HG03060 (cell line): ENCODE measurements at regions not wholly inside any gene's neighbourhood (a gene's known extent, or its start where the extent isn't known, plus 50 kb on each side); places are given as distances from the start of the nearest gene placed in this dataset.
"Not testable (repeated sequence)": the region's sequence is repeated elsewhere in the genome, so short reads cannot be mapped to it uniquely, and the experiment has no call there.

ENCODE experiments used
- ATAC-seq: cut with Tn5 transposase; IDR thresholded peaks from one replicate; pipeline ENCODE4 v1.9.1; 2021; ENCODE audit warnings: low read depth, moderate number of reproducible peaks; ENCODE audit not compliant: unreplicated experiment

- ATAC-seq: not testable (repeated sequence)
Measured at GRCh38 chr1:166685891-166686290, 153.4 kb upstream of the POGK start.

- not testable (repeated sequence) for ATAC-seq
Measured at GRCh38 chr1:166690596-166690995, 148.7 kb upstream of the POGK start.

- no peak for ATAC-seq
Measured at GRCh38 chr1:166691476-166691875, 147.8 kb upstream of the POGK start.

DNA sequence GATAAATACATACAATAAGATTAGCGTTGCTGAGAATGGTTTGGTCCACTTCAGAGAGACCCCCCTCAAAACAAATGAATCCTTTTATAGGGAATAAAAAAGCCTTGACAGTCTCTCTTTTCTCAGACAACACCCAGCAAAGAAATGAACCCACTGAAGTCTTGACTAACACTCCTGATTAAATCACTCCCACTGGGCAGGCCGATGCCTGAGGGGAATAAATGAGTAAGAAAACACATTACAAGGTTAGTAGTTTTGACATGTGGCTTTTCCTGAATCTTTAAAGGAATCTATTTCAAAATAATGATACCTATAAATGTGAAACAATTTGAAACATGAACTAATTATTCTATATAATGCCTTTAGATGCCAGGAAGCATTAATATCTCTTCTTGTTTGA, 146.9 kb upstream of the POGK start:
- no peak for ATAC-seq

DNA sequence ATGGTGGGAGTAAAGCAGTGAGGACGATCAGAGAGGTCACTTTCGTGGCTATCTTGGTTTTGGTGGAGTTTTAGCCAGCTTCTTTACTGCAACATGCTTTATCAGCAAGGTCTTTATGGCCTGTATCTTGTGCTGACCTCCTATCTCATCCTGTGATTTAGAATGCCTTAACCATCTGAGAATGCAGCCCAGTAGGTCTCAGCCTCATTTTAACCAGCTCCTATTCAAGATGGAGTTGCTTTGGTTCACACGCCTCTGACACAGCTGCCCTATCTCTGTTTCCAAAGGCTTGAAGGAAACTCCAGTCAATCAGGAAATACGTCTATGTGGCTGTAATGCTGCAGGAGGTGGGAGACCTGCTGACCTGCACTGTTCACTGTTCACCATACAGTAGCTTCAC, 146.1 kb upstream of the POGK start:
- no peak for ATAC-seq

- ATAC-seq: no peak
Measured at GRCh38 chr1:166693673-166694297, 145.5 kb upstream of the POGK start.

GRCh38 chr1:166695115-166695514, 144.2 kb upstream of the POGK start:
- no peak for ATAC-seq

- ATAC-seq: not testable (repeated sequence)
Measured at GRCh38 chr1:166695834-166696233, 143.4 kb upstream of the POGK start.

- ATAC-seq: no peak
Measured at GRCh38 chr1:166698771-166699170, 140.5 kb upstream of the POGK start.

GRCh38 chr1:166699613-166700012, 139.7 kb upstream of the POGK start:
- no peak for ATAC-seq

DNA sequence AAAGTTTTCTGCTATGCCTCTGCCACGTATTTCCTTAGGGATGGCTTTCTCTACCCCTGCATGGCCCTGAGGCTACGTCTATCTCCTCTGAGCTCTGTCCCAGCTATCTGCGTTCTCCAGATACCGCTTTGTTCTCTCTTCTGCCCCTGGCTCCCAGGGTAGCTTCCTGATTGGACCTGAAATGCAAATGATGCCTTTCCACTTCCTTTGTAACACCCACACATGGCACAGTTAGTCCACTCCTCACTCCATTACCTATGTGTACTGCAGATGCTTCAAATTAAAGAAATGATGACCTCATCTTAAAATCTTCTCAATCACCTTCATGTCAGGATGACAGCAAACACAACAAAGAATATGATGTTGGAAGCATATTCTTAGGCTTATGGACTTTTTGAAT, 138.6 kb upstream of the POGK start:
- no peak for ATAC-seq

GRCh38 chr1:166701603-166702100, 137.6 kb upstream of the POGK start:
- ATAC-seq: no peak

DNA sequence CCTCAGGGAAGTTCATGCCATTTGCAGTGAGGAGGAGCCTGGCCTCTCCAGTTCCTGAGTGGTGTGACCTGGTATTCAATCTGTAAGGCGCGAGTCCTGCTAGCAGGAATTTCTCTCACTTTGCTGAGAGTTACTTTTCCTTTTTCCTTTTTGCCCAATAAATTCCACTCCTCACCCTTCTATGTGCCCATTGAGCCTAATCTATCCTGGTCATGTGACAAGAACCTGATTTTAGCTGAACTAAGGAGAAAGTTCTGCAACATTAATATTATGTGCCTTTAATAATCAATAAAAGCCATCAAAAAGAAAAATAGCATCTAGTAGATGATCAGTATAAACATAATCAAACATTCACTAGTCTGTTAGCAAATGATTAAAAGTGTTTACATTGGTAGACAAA, 136.1 kb upstream of the POGK start:
- ATAC-seq: no peak

- no peak for ATAC-seq
Measured at GRCh38 chr1:166703726-166704462, 135.4 kb upstream of the POGK start.

DNA sequence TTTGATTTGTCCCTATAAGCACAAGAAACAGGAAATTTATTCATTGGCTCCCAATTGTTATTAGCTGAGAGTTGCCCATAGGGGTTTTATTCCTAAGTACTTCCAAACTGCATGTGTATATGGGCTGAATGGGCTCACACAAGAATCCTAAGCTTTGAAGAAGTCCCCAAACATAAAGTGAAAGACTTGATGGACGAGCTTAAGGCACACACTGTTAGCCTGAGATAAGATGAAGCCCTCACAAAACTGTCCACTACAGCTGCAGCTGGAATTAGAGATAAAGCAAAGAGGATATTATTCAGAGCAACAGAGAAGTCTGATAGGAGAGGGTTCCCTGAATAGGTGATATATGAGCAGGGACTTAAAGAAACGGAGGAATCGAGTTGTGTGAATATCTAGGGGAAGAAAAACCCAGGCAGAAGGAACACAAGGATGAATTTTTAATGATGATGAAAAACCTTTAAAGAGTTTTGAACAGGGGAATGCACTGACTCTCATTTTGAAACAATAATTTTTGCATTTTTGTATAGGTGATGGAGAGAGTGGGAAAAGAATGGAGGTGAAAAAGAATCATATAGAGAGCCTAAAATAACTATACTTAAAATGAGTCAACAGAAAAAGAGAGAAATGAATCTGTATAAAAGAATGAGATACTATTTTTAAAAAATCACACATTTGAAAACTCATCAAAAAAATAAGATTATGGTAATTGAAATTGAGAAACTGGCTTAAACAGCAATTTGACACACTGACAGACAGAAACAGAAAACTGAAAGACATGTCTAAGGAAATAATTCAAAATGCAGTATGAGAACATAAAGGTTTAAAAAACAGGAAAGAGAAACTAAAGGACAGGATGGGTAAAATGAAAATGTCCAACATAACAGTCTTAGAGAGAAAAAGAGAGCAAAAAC, 133.6 kb upstream of the POGK start:
- no peak for ATAC-seq

DNA sequence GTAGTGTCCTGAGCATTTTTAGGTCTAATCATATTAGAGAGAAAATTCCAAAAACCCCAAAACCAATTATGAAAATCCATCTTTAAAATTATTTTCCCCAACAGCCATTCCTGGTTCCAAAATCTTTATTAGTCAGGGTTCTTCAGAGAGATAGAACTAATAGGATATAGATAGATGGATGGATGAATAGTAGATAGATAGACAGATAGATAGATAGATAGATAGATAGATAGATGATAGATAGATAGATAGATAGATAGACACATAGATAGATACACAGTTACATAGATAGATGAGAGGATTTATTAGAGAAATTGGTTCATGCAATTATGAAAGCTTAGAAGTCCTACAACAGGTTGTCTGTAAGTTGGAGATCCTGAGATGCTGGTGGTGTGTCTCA, 122.7 kb upstream of the POGK start:
- no peak for ATAC-seq

DNA sequence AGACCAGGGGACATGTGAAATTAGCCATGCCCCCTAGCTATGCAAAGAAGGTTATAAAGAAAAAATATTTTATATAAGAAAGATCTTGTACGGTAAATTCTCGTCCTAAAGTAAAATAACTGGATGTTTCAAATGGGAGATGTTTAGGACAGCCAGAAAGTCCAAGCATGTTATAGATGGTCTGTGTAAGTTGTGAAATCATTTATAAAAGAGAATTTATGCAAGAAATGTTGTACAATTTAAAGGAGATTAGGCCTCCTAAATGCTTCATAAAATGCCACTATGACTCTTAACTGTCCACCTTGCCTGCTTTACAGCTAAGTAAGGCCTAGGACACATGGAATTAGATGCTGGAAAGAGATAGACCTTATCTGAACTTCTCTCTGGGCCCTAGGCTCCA, 118.1 kb upstream of the POGK start:
- no peak for ATAC-seq

DNA sequence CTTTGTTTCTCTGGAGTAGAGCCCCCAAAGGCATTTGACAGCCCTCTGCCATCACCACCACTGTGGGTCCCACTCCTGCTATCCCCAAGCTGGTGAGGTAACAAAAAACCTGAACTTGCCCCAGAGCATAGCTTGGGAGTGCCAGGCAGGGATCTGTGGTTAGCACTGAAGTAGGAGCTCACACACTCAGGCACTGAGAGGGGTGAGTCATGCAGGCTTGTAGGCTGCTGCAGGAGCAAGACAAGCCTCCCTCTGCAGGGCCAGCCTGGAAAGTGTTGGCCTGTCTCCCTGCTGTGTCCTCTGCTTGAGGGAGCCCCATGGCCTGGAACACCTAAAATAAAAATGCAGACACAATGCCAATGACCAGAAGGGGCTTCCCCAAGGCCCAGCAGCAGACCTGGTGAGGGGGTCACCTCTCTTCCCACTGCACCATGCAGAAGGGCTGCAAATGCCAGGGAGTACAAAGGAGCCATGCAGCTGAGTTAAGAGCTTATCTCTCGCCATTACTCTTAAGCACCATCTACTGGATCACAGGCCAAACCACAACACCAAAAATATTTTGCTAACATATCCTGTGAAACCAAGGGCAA, 108.9 kb upstream of the POGK start:
- ATAC-seq: no peak

DNA sequence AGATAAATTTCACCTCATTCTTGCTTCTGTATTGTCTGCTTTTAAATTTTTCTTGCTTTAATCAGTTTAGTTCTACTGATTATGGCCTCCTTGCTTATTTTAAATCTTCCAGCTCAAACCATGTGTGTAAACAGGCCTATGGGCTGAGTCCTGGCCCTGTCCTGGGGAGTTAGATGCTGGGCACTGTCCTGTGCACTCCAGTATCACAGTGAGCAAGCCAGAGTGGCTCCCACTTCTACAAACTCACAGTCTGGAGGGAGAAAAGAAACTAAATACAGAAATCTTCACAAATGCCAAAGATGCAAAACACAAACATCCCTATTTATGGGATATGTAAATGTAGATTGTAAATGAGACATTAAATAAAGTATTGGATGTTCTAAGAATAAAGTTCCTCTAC, 101.1 kb upstream of the POGK start:
- ATAC-seq: no peak

- ATAC-seq: no peak
Measured at GRCh38 chr1:166738873-166739272, 100.4 kb upstream of the POGK start.
